Mesothelial cell of epicardium (in vitro differentiated cells): ENCODE measurements at regions not wholly inside any gene's neighbourhood (a gene's known extent, or its start where the extent isn't known, plus 50 kb on each side); places are given as distances from the start of the nearest gene placed in this dataset.

ENCODE experiments used
- DNase-seq, 2 experiments: peaks; one replicate each; pipeline ENCODE4 v3.0.0; 2021; ENCODE audit warnings: low spot score in 2 of 2; ENCODE audit not compliant: unreplicated experiment in 2 of 2
- H3K27ac Mint-ChIP-seq: 2 replicates; pipeline ENCODE4 v1.8.0; 2021; ENCODE audit warnings: mixed read lengths
- H3K27me3 Mint-ChIP-seq: 2 replicates; pipeline ENCODE4 v1.8.0; 2021; ENCODE audit warnings: low read depth, mixed read lengths
- H3K36me3 Mint-ChIP-seq: 2 replicates; pipeline ENCODE4 v1.8.0; 2021; ENCODE audit warnings: mixed read lengths
- H3K4me1 Mint-ChIP-seq: 2 replicates; pipeline ENCODE4 v1.8.0; 2021; ENCODE audit warnings: mixed read lengths
- H3K4me3 Mint-ChIP-seq: 2 replicates; pipeline ENCODE4 v1.8.0; 2021; ENCODE audit warnings: mild to moderate bottlenecking, moderate library complexity, mixed read lengths
- H3K9me3 Mint-ChIP-seq: 2 replicates; pipeline ENCODE4 v1.8.0; 2021; ENCODE audit warnings: mixed read lengths
- CTCF ChIP-seq: fragments of 200-600 bp; sonication (generic); IDR thresholded peaks from one replicate; pipeline ENCODE4 v1.5.0; 2021; ENCODE audit warnings: antibody characterized with exemption; ENCODE audit not compliant: unreplicated experiment

- H3K9me3 Mint-ChIP-seq: peaks cover 28% of the 10 kb centered on the region
- H3K27ac Mint-ChIP-seq: no peak overlapping the region
- no peak for TF ChIP-seq CTCF
- H3K4me3 Mint-ChIP-seq: no peak overlapping the region
- no peaks in the 10 kb centered on the region for H3K36me3 Mint-ChIP-seq
- H3K4me1 Mint-ChIP-seq: no peaks in the 10 kb centered on the region
- DNase-seq: no peak
- no peaks in the 10 kb centered on the region for H3K27me3 Mint-ChIP-seq
Measured at GRCh38 chr4:28341784-28342183, 1481.1 kb downstream of the STIM2 start.

GRCh38 chr4:28350485-28350884 lies 1489.8 kb downstream of the STIM2 start:
- no peak for TF ChIP-seq CTCF
- H3K4me3 Mint-ChIP-seq: no peak overlapping the region
- DNase-seq: no peak
- H3K27me3 Mint-ChIP-seq: no peaks in the 10 kb centered on the region
- peaks cover 13% of the 10 kb centered on the region for H3K9me3 Mint-ChIP-seq
- no peak overlapping the region for H3K27ac Mint-ChIP-seq
- H3K36me3 Mint-ChIP-seq: no peaks in the 10 kb centered on the region
- H3K4me1 Mint-ChIP-seq: peaks cover 2% of the 10 kb centered on the region

- DNase-seq: no peak
- no peak overlapping the region for H3K4me3 Mint-ChIP-seq
- H3K4me1 Mint-ChIP-seq: peaks cover 2% of the 10 kb centered on the region
- no peak for TF ChIP-seq CTCF
- H3K27ac Mint-ChIP-seq: no peak overlapping the region
- H3K36me3 Mint-ChIP-seq: no peaks in the 10 kb centered on the region
- no peaks in the 10 kb centered on the region for H3K27me3 Mint-ChIP-seq
- peaks cover 13% of the 10 kb centered on the region for H3K9me3 Mint-ChIP-seq
Measured at GRCh38 chr4:28351102-28351501, 1490.5 kb downstream of the STIM2 start.

- no peaks in the 10 kb centered on the region for H3K36me3 Mint-ChIP-seq
- H3K4me3 Mint-ChIP-seq: no peak overlapping the region
- peaks cover 13% of the 10 kb centered on the region for H3K9me3 Mint-ChIP-seq
- no peak for DNase-seq
- peaks cover 2% of the 10 kb centered on the region for H3K4me1 Mint-ChIP-seq
- H3K27me3 Mint-ChIP-seq: no peaks in the 10 kb centered on the region
- H3K27ac Mint-ChIP-seq: no peak overlapping the region
- no peak for TF ChIP-seq CTCF
Measured at GRCh38 chr4:28351826-28352225, 1491.2 kb downstream of the STIM2 start.

- no peak overlapping the region for H3K27ac Mint-ChIP-seq
- TF ChIP-seq CTCF: no peak
- DNase-seq: no peak
- no peaks in the 10 kb centered on the region for H3K36me3 Mint-ChIP-seq
- peaks cover 13% of the 10 kb centered on the region for H3K9me3 Mint-ChIP-seq
- H3K4me1 Mint-ChIP-seq: peaks cover 2% of the 10 kb centered on the region
- H3K27me3 Mint-ChIP-seq: no peaks in the 10 kb centered on the region
- no peak overlapping the region for H3K4me3 Mint-ChIP-seq
Measured at GRCh38 chr4:28354880-28355656, 1494.4 kb downstream of the STIM2 start.
